HEK293 (cell line): ENCODE measurements at regions not wholly inside any gene's neighbourhood (a gene's known extent, or its start where the extent isn't known, plus 50 kb on each side); places are given as distances from the start of the nearest gene placed in this dataset.

Experiments used
- TCF7L2 ChIP-seq: IDR thresholded peaks from 2 replicates; pipeline ENCODE4 v1.6.1; 2011; ENCODE audit warnings: low read depth, mild to moderate bottlenecking, inconsistent platforms, low read length, moderate library complexity, borderline replicate concordance
- ZEB2 ChIP-seq: fragments of 450-650 bp; formaldehyde crosslinking; IDR thresholded peaks from 2 replicates; pipeline ENCODE4 v1.5.1; 2016; ENCODE audit warnings: missing biosample characterization, missing genetic modification characterization
- ZIC2 ChIP-seq: fragments of 450-650 bp; formaldehyde crosslinking; IDR thresholded peaks from 2 replicates; pipeline ENCODE4 v1.5.1; 2016; ENCODE audit warnings: missing biosample characterization, missing genetic modification characterization
- TF ChIP-seq, protein P1 (sequence below): fragments of 450-650 bp; formaldehyde crosslinking; IDR thresholded peaks from 2 replicates; pipeline ENCODE4 v1.5.1; 2016; ENCODE audit warnings: missing biosample characterization, missing genetic modification characterization
- TF ChIP-seq, protein P2 (sequence below): fragments of 450-650 bp; formaldehyde crosslinking; IDR thresholded peaks from 2 replicates; pipeline ENCODE4 v1.5.1; 2016; ENCODE audit warnings: missing biosample characterization, missing genetic modification characterization, low read depth

DNA sequence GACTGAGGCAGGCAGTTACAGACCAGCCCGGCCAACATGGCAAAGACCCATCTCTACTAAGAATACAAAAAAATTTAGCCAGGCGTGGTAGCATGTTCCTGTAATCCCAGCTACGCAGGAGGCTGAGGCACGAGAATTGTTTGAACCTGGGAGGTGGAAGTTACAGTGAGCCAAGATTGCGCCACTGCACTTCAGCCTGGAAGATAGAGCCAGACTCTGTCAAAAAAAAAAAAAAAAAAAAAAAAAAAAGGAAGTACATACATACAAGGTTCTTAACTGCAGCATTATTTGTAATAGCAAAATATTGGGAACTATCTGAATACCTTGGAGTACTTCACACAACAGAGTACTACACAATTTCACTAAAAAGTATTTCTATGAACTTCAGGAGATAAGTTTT lies 183.5 kb upstream of the OLIG3 start:
- TF ChIP-seq ZIC2 (tag by site-specific recombination) = no peak
- no peak for TF ChIP-seq ZEB2
- no peak for TF ChIP-seq TCF7L2
- TF ChIP-seq, protein P1, sequence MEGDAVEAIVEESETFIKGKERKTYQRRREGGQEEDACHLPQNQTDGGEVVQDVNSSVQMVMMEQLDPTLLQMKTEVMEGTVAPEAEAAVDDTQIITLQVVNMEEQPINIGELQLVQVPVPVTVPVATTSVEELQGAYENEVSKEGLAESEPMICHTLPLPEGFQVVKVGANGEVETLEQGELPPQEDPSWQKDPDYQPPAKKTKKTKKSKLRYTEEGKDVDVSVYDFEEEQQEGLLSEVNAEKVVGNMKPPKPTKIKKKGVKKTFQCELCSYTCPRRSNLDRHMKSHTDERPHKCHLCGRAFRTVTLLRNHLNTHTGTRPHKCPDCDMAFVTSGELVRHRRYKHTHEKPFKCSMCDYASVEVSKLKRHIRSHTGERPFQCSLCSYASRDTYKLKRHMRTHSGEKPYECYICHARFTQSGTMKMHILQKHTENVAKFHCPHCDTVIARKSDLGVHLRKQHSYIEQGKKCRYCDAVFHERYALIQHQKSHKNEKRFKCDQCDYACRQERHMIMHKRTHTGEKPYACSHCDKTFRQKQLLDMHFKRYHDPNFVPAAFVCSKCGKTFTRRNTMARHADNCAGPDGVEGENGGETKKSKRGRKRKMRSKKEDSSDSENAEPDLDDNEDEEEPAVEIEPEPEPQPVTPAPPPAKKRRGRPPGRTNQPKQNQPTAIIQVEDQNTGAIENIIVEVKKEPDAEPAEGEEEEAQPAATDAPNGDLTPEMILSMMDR (tag by site-specific recombination) = no peak
- TF ChIP-seq, protein P2, sequence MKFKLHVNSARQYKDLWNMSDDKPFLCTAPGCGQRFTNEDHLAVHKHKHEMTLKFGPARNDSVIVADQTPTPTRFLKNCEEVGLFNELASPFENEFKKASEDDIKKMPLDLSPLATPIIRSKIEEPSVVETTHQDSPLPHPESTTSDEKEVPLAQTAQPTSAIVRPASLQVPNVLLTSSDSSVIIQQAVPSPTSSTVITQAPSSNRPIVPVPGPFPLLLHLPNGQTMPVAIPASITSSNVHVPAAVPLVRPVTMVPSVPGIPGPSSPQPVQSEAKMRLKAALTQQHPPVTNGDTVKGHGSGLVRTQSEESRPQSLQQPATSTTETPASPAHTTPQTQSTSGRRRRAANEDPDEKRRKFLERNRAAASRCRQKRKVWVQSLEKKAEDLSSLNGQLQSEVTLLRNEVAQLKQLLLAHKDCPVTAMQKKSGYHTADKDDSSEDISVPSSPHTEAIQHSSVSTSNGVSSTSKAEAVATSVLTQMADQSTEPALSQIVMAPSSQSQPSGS (tag by site-specific recombination) = no peak
